GM10248 (cell line): ENCODE measurements at regions not wholly inside any gene's neighbourhood (a gene's known extent, or its start where the extent isn't known, plus 50 kb on each side); places are given as distances from the start of the nearest gene placed in this dataset.

ENCODE experiments used
- CTCF ChIA-PET: fragments of 300-600 bp; sonication (Branson Sonifier 250); formaldehyde crosslinking; extraction: SDS; loops from one replicate; lab custom pipeline; 2021; ENCODE audit warnings: antibody characterized with exemption; lab: Yijun Ruan, JAX
- POLR2A ChIA-PET: fragments of 350-650 bp; sonication (Branson Sonifier 250); formaldehyde crosslinking; extraction: SDS; loops from one replicate; lab custom pipeline; 2020; ENCODE audit warnings: antibody characterized with exemption; lab: Yijun Ruan, JAX
- DNase-seq: peaks from one replicate; pipeline ENCODE4 v3.0.0; 2012; ENCODE audit errors: extremely low spot score
- CTCF ChIP-seq: IDR thresholded peaks from 2 replicates; pipeline ENCODE4 v1.5.1; 2012; ENCODE audit warnings: mild to moderate bottlenecking, low read depth; ENCODE audit errors: extremely low read depth, missing control alignments, control extremely low read depth

- TF ChIP-seq CTCF, result no peak
- CTCF ChIA-PET, result interaction anchor here (0.9 kb wide), 1 partner anchor 9 kb away, joined by 3 read pairs; no protein-coding TSS in a partner anchor
- DNase-seq, result no peak
- POLR2A ChIA-PET, result no interaction called here
Observed at GRCh38 chr9:107690021-107690420, 200.5 kb upstream of the KLF4 start.

DNA sequence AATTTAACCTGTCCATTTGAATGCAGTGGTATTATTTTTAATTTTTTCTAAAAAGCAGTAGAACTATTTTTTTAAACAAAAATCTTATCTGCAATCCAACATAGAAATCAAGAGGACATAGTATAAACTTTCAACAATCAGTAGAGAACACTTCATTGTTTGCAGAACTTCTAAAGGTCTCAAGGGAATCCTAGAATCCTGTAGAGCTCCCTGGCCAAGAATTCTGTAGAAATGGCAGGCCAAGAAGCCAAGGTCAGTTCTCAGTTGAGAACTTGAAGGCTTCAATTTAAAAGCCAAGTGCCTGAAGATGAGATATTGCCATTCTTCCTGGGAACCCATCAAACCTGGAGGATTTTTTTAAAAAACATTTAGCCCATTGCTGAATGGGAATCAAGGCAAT lies 199.2 kb upstream of the KLF4 start:
- no peak for DNase-seq
- ChIA-PET POLR2A (no interaction called here), CTCF (no interaction called here)
- TF ChIP-seq CTCF, result no peak

DNA sequence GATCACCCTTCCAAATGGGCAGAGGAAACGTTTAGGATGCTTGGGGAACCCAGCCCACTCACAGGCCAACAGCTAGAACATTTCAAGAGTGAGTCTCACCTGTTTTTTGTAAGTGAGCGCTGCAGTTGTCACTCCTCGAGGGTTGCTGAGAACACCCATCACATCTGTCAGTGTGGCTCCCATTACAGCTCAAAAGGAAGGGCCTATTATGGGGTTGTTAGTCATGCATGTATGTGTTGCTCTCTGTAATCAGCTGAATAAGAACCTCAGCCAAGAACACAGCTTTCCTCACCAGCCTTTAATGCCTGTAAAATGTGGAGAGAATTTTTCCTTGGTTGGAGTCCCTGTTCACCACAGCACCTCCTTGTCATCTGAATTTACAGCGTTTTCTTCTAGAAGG lies 196.3 kb upstream of the KLF4 start:
- DNase-seq, result no peak
- ChIA-PET POLR2A (no interaction called here), CTCF (no interaction called here)
- TF ChIP-seq CTCF, result no peak

- ChIA-PET POLR2A (no interaction called here), CTCF (interaction anchor here (1.2 kb wide), 1 partner anchor 14 kb away, joined by 5 read pairs; no protein-coding TSS in a partner anchor)
- DNase-seq, result no peak
- TF ChIP-seq CTCF, result no peak
Observed at GRCh38 chr9:107685376-107685775, 195.8 kb upstream of the KLF4 start.

DNA sequence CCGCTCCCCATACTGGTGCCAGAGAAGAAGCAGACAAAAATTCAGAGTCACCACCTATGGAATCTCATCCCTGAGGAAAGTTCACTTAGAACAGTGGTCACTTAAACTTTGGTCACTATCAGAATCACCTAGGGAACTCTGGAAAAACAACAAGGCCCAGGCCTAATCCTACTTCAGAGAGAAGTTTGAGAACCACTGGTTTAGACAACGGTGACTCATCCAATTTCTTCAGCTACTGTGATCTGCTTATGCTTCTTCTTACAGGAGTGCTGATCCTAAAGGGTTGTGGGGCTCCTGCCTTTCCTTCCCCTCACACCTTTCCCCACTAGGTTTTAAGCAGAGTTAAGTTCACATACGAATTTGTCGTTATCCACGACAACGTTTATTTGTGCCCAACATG lies 194.7 kb upstream of the KLF4 start:
- TF ChIP-seq CTCF, result no peak
- no peak for DNase-seq
- CTCF ChIA-PET, result interaction anchor here (1.2 kb wide), 1 partner anchor 13 kb away, joined by 5 read pairs; no protein-coding TSS in a partner anchor
- POLR2A ChIA-PET, result no interaction called here

- ChIA-PET POLR2A (no interaction called here), CTCF (no interaction called here)
- no peak for TF ChIP-seq CTCF
- no peak for DNase-seq
Observed at GRCh38 chr9:107683566-107683965, 194.0 kb upstream of the KLF4 start.

DNA sequence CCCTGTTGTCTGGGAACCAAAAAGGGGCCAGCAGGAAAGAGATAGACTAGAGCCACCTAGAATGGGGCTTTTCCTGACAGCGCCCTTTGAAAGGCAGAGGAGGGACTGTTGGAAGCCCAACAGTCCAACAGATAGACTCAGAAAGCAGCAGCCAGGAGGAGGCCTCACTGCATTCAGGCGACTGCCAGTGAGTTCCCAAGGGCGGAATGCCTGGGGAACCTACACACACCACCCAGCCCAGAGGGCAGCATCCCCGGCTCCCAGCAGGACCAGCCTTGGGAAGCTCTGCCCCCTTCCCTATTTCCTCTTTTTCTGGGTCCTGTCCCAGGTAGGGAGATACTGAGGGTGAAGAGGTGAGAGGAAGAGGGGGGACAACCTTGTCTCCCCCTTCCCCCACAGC lies 192.4 kb upstream of the KLF4 start:
- CTCF ChIA-PET, result no interaction called here
- DNase-seq, result no peak
- POLR2A ChIA-PET, result no interaction called here
- no peak for TF ChIP-seq CTCF
